ENCODE measurements at regions not wholly inside any gene's neighbourhood (a gene's known extent, or its start where the extent isn't known, plus 50 kb on each side); places are given as distances from the start of the nearest gene placed in this dataset.

DNA sequence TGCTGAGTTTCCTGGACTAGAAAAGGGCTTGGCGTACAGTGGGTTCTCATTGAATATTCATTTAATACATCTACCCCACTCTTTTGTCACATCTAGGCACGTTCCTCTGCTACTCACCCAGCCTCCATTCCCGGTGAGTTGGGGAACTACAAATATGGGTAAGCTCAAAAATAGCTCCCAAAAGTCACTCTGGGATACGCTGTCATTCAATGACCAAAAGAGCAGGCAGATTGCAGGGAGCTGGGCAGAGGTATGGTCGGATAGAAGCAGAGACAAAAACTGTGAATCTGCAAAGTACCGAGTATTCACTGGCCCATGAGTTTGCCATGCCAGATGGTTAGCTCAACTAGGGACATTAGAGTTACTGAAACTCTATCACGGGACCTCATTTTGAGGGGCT lies 103.9 kb upstream of the SASH1 start:
- TF ChIP-seq, protein P1, sequence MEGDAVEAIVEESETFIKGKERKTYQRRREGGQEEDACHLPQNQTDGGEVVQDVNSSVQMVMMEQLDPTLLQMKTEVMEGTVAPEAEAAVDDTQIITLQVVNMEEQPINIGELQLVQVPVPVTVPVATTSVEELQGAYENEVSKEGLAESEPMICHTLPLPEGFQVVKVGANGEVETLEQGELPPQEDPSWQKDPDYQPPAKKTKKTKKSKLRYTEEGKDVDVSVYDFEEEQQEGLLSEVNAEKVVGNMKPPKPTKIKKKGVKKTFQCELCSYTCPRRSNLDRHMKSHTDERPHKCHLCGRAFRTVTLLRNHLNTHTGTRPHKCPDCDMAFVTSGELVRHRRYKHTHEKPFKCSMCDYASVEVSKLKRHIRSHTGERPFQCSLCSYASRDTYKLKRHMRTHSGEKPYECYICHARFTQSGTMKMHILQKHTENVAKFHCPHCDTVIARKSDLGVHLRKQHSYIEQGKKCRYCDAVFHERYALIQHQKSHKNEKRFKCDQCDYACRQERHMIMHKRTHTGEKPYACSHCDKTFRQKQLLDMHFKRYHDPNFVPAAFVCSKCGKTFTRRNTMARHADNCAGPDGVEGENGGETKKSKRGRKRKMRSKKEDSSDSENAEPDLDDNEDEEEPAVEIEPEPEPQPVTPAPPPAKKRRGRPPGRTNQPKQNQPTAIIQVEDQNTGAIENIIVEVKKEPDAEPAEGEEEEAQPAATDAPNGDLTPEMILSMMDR (IDR thresholded peaks at IDR 0.05; ENCODE audit: low read length): no peak
- no peak for TF ChIP-seq EZH2 (IDR thresholded peaks at IDR 0.05; ENCODE audit: borderline replicate concordance, low read length)

All from OCI-LY1 (cell line).